Right renal cortex interstitium (tissue), 3 donors: ENCODE measurements at regions not wholly inside any gene's neighbourhood (a gene's known extent, or its start where the extent isn't known, plus 50 kb on each side); places are given as distances from the start of the nearest gene placed in this dataset.

Source experiments
- DNase-seq, 3 donors: peaks; one replicate each; pipeline ENCODE4 v3.0.0-alpha.2; 2013; ENCODE audit warnings: low read depth in 3 of 3, low spot score in 2 of 3

DNA sequence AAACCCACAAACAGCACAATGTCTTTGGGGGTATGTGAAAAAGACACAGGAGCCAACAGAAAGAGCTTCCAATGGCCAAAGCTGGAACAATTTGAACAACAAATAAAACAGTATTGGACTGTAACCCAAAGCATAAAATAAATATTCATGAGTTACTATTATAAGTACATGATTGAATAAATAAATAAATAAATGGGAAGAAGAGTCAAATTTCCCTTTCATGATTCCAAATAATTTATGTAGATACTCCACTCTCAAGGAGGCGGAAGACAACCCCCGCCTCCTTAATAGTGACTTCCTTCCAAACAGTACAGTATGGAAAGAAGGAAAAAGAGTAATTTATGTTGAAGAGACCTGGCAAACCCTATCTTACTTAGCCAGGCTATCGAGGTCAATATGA is 124.4 kb upstream of the P2RY1 start:
- no peak for DNase-seq

DNA sequence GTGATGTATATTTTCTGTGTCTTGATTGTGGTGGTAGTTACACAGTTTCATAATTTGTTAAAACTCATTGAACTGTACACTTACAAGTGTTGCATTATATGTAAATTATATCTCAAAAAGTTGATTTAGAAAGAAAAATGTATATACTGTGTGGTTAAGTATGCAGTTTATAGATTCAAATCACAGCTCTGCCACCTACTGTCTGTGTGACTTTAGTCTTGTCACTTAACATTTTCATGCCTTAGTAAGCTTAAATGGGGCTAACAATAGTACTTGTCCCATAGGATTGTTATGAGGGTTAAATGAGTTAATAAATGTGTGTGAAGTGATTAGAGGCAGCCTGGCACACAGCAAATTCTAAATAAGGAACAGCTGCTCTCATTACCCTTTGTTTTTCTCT is 120.9 kb upstream of the P2RY1 start:
- no peak for DNase-seq

DNA sequence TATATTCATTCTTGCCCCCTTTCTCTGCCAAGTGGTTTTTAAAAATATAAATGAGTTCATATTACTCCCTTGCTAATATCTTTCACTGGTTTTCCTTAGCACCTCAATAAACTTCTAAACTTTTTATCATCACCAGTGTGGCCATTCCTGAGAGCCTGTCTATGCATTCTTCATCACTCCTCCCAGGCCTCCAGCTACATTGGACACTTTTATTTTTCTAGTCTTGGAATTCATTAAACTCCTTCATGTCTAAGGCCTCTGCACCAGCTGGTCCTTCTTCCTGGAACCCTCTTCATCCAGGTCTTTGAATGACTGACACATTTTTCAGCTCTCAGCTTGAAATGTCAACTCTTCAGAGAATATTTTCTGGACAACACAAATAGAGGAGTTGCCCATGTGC is 120.4 kb upstream of the P2RY1 start:
- no peak for DNase-seq

DNA sequence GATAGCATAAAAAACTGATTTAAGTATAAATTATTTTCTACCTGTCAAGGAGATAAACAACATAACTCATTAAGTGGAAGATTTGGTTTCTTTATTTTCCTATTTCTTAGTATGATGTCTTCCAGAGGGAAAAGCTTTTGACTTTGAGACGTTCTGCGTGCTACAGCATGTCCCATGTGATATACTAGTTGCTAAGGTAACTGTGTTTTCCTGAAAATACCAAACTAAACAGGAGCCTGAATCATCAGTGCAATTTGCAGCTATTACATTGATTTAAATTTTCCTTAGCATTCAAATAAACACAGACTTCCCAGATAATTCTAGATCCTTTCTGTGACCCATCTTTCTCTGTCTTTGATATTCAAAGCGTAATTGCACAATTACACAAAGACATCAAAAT is 117.7 kb upstream of the P2RY1 start:
- no peak for DNase-seq

DNA sequence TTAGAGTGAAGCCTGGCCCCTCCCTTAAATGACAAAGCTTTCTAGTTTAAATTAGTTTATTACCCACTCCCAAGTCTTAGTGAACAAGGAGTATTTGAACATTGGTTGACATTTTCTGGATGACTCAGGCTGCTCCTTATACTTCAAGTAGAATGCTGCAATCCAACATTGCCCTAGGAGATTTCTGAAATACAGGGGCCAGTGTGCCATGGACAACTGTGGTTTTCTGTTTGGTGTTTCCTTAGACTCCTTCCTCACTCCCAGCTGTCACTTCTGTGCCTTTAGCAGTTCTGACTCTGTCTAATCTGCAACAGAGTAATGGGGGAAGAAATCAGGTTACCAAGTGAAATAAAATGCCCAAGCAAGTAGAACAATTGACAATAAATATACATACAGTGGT is 116.1 kb upstream of the P2RY1 start:
- DNase-seq, result no peak

DNA sequence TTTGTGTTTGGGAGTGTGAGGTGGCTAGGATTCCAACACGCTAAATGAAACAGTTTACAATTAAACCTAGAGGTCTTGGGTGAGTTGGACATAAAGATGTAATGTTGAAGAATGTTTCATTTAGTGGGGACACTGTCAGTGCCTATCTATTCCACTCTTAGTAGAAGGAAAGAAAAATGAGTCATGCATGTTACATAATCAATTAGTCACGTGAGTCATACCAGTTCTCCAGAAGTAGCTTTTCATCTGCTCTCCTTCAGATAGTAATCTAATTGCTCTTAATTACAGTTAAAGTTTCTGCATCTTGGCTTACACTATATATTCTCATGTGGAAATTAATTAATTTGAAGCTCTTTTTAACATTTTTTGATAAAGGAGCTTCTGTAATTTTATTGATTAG is 115.7 kb upstream of the P2RY1 start:
- DNase-seq, result no peak

DNA sequence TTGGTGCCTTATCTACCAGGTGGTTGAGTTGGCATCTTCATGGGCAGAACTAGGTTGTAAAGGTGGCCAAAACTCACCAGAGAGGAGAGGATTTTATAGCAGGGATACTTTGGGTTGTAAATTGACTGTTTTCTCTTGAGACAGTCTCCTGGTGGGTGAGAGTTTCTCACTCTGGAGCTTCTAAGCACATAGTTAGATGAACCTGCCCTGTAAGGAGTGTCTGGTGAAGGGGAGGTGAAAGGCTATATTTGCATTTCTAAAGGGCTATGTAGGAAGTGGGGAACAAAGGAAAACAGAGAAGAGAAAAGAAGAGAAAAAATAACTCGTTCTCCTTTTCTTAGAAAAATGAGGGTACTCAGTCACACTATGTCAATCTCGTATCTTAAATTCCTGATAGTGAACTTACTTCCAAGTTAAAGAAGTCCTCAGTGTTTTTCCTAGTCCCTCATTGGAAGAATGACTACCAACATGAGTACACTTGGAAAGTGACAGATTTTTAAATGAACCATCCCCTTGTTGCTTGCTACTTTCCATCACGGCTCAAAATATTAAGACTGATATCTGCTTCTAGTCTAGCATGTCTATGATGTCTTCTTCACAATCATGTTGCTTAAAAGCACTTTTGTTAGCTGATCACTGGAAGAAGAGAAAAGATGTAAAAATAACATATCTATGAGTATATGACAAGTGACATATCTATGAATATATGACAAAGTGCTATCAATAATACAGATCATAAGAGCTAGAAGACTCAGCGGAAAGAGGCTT is 113.8 kb upstream of the P2RY1 start:
- DNase-seq, result no peak

DNA sequence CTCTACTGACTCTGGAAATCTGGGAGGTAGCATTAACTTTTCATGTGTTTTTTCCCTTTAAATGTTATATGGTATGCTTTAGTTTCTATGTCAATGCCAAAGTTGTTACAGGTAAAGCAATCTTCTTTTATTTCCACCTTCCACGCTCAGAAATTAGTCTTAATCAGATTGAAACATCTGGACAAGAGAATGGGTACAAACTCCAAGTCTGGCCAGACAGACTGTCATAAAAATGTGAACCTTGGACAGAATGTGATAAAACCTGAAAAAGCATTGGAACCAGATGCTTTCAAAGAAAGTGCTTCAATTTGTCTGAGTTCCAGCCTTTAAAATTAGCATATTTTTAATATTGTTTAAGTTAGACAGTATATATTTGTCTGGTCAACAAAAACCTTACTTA is 110.7 kb upstream of the P2RY1 start:
- DNase-seq, result no peak

DNA sequence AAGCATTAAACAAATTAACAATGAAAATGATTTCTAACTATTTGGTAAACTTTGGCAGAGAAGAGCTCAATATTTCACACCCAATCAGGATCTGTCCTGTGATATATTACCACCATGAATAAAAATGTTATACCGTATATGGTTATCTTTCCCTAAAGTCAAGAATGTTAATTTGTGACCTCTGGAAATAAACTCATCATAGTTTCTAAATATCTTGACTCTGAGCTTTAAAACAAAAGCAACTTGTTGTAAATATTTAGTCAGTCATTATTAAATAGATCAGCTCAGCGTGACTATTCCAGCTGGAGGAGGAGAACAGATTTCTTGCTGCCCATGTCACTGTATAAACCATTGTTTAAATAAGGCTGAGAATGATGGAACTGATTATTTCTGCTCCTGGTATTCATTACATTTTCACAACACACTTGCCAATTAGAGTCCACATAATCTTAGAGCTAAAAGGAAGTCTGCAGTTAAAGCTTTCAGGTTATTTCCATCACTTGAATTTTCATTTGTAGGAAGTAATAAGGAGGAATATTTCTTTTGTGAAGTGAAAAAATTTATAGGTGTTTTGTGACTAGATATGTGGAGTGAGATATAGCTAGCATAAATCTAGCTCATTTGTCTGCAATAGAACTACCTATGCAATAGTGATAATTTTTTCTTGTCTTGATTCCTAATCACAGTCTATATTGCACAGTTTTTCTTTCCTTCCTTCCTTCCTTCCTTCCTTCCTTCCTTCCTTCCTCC is 106.5 kb upstream of the P2RY1 start:
- DNase-seq, result no peak

DNA sequence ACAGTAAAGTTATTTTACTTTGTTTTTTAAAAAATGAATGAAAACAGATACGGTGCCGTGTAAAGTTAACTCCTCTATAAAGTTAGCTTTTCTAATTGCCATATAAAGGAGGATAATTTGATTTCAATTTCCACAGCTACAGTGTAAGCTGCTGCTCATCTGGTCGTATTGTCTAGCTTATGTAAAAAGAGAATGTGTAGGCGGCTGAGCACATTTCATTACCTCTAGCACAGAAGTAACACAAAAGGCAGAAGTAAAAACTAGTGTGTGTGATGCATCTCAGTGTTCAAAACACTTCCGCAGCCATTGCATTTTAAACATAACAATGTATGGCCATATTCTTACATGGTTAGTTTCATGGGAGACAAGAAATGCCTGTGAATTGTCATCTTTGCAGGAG is 105.0 kb upstream of the P2RY1 start:
- no peak for DNase-seq

DNA sequence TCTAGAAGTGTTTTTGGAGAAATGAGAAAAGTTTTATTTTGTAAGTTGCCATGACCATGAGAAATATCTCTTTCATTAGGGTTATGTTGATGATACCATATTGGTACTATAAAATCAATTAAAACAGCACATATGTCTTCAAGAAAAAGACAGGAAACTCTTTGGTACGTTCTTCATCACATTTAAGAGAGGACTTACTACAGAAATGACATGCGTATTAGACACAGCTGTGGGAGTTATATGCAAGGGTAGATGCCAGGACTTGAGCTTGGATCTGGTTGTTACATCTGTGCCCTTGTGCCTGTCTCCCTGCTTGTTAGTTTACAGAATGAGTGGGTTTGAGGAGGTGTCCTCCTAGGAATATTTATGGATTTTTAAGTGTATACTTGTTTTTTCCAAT is 103.4 kb upstream of the P2RY1 start:
- DNase-seq, result no peak

DNA sequence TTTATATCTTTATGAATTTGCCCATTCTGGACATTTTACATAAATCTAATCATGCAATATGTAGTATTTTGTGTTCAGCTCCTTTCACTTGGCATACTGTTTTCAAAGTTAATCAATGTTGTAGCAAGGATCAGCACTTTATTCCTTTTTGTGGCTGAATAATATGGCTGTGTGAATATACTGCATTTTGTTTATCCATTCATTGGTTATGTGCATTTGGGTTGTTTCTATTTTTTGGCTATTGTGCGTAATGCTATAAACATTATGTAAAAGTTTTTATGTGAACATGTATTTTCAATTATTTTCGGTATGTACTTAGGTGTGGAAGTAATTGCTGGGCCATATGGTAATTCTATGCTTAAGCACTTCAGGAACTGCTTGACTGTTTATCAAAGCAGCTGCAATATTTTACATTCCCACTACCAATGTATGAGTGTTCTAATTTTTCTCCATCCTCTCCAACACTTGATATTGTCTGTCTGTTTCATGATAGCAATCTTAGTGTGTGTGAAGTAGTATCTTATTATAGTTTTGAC is 101.3 kb upstream of the P2RY1 start:
- DNase-seq, result no peak

DNA sequence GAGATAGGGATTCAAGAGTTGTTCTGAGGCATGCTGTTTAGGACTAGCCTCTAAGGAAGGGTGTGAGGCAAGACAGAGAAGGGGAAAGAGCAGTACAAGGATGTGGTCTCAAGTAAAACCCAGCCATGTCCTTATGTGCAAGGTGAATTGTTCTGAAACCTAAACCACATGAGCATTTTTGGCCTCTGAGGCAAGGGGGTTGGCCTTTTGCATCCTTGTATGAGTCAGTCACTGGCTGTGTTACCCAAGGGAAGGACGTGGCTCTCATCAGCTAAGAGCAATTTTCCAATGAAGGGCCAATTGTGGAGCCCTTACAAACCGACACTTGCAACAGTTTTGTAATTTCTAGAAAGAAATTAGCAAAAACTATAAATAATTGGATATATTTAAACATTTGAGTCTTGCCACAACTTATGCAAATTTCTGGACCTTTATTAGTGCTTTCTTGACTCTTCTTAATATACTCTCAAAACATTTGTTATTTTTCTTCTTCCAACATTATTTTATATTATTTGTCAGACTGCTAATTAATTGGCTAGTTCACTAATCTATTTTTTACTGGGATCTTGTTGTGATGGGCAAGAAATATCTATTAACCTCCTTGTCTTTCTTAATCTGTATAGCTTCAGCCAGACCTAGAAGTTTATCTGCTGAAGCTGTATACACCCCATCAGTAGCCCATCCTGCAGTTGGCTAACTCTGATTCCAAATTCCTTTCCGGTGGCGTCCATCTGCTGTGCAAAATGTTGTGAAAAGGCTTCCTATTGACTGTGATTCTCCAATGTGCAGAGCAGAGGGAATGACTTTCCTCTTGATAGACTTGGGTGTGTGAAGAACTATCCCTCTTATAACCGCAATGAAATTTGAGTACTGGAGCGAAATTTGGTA is 97.7 kb upstream of the P2RY1 start:
- no peak for DNase-seq

DNA sequence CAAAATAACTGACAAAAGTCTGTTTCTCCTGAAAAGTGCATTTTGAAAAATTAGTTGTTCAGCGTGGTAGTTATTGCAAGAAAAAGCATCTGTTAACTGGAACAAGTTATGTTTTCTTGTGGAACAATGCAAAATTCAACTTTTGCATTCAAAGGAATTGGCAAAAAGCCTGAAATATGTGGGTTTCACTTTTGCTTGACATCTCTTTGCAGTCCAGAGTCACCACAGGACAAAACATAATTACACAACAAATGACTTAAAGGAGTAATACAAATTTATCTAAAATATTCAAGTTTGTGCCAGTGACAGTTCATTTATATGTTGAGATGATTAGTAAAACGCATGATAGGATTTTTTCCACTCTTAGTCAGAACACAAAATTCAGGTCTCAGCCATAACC is 96.3 kb upstream of the P2RY1 start:
- DNase-seq, result no peak

DNA sequence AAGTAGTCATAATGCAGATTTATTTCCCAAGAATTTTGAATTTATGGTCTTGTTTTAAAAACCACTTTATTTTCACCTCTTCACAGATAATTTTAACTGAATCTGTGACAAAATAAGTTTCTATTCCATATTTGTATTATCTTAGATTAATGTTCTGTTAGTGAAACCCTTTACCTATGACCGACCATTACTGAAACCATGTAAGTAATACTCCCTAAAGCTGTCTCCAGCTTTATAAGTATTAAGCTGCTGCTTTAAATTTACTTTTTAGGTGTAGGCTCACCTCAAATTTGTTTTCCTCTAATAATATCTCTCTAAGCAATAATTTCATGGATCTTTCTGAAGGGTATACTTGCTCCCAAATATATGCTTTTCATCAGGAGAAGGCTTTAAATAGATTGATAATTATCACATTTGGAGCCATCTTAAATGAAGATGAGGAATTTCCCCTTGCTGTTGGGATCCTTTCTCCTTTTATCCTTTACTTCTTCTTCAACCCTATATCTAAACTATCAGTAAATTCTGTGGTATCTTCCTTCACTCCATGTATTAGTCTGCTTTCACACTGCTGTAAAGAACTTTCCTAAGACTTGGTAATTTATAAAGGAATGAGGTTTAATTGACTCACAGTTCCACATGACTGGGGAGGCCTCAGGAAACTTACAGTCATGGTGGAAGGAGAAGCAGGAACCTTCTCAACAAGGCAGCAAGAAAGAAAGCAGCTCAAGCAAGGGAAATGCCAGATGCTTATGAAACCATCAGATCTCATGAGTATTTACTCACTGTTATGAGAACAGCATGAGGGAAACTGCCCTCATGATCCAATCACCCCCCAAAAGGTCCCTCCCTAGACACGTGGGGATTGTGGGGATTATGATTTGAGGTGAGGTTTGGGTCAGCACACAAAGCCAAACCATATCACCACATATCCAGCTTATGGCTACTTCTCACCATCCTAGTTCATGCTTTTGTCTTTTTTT is 92.3 kb upstream of the P2RY1 start:
- DNase-seq, result no peak

DNA sequence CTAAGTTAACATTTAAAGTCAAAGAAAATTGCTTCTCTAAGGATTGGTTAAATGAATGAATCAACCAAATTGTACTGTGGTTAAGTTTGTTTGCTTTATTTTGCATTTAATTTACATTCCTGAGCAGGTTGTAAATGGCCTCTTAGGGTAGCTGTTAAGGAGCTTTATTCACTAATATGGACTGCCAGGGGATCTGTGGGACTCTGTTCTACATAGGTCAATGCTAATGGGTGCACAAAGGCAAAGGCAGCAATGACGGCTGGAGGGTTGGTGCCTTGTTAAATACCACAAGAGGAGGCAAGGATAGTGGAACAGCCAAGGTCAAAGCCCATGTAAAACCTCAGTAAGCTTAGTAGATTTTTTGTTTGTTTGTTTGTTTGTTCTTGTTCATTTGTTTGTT is 89.3 kb upstream of the P2RY1 start:
- no peak for DNase-seq

DNA sequence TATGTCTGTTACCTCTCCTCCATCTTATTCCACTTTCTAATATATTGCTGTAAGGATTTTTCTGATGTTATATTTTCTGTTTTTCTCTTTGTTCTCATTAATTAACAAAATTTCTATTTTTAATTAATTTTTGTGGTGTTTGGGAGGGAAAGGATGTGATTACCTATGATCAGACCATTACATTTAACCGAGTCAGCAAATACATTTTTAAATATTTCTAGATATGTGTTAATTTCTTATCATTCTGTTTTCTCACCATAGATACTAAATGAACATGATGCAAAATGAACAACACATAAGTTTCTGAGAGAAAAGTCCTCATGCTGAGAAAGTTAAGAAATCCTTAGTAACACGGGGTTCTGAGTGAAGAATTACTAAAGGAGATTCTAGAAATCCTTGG is 80.6 kb upstream of the P2RY1 start:
- DNase-seq, result no peak

DNA sequence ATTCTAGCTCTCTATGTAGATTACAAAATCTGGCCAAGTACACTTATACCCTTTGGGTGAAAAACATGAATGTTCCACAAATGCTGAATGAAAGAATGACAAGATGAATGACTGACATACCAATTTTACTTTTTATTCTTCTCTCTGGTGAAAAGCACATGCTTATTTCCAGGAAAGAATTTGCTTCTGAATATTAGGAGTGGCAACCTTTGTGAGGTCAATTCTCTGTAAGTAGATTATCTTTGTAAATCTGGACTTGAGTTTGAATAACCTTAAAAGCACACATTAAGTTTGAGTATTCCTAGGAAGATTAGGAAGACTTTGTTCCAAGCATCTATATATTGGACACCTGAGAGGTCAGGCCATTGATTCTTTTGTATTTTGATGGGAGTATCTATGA is 78.1 kb upstream of the P2RY1 start:
- DNase-seq, result no peak

DNA sequence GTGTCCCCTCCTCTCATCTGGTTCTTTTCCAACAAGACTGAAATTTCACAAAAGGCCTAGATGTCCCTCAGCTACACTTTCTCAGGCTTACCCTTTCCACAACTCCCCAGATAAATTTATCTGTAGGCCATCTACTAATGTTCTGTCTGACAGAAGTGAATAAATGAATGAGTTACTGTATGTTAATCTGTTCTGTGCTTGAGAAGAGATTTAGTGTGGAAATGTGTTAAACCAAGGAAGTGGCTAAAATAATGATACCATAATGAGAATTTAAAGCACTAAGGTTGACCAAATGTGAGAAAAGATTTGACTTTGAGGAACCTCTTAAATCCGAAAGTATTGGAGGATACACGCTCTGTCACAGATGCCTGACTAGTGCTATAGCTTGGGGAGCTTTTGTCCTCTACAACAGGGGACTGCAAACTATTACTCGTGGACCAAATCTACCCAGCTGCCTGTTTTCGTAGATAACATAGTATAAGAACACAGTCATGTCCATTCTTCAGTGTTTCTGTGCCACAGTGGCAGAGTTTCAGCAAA is 74.8 kb upstream of the P2RY1 start:
- no peak for DNase-seq

DNA sequence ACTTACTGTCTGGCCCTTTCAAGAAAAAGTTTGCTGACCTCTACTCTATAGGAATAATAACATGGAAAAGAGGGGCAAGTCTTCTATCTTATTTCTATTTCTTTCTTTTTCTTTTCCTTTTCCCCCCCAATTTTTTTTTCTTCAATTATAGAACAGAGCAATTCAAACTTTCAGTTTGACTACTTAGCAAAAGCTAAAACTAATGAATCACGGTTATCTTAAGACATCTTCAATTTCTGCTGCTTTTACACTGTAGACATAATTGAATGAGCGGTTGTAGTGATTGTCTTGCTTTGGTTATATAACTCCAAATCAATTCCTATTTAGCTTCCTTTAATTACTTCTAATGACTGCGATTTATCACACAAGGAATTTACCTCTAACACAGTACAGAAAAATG is 74.3 kb upstream of the P2RY1 start:
- DNase-seq, result no peak
